Astrocyte of the spinal cord (primary cell): ENCODE measurements at regions not wholly inside any gene's neighbourhood (a gene's known extent, or its start where the extent isn't known, plus 50 kb on each side); places are given as distances from the start of the nearest gene placed in this dataset.

Experiments
- DNase-seq: peaks from one replicate; pipeline ENCODE4 v3.0.0; 2011; ENCODE audit warnings: low read depth, low spot score
- H3K4me3 ChIP-seq: 2 replicates; pipeline ENCODE4 v1.5.1; 2011; ENCODE audit warnings: low read depth, mild to moderate bottlenecking, low read length, moderate library complexity
- CTCF ChIP-seq: IDR thresholded peaks from 2 replicates; pipeline ENCODE4 v1.5.1; 2012; ENCODE audit warnings: low read depth, mild to moderate bottlenecking, low read length, inconsistent platforms
- in situ Hi-C: cut with HindIII; loops from 2 replicates; pipeline ENCODE4 v1.10.0; 2017; ENCODE audit warnings: low sequenced_read_pairs

GRCh38 chr15:95865330-95865739 lies 465.2 kb upstream of the NR2F2 start:
- in situ Hi-C loops: no loop called here
- no peak for TF ChIP-seq CTCF
- DNase-seq: no peak
- no peak overlapping the region for H3K4me3 ChIP-seq

GRCh38 chr15:95866711-95867440 lies 463.6 kb upstream of the NR2F2 start:
- TF ChIP-seq CTCF: no peak
- DNase-seq: no peak
- no peak overlapping the region for H3K4me3 ChIP-seq
- in situ Hi-C loops: no loop called here

- in situ Hi-C loops: no loop called here
- DNase-seq: no peak
- no peak overlapping the region for H3K4me3 ChIP-seq
- TF ChIP-seq CTCF: no peak
Observed at GRCh38 chr15:95868450-95868849, 462.1 kb upstream of the NR2F2 start.

- in situ Hi-C loops: no loop called here
- H3K4me3 ChIP-seq: no peak overlapping the region
- no peak for TF ChIP-seq CTCF
- no peak for DNase-seq
Observed at GRCh38 chr15:95868970-95869369, 461.5 kb upstream of the NR2F2 start.

GRCh38 chr15:95869920-95870319 lies 460.6 kb upstream of the NR2F2 start:
- in situ Hi-C loops: no loop called here
- TF ChIP-seq CTCF: no peak
- no peak for DNase-seq
- H3K4me3 ChIP-seq: no peak overlapping the region

- H3K4me3 ChIP-seq: no peak overlapping the region
- DNase-seq: peak; percentile 64
- TF ChIP-seq CTCF: no peak
- in situ Hi-C loops: no loop called here
Observed at GRCh38 chr15:95872366-95872771, 458.1 kb upstream of the NR2F2 start.

GRCh38 chr15:95874637-95875036 lies 455.9 kb upstream of the NR2F2 start:
- TF ChIP-seq CTCF: no peak
- in situ Hi-C loops: no loop called here
- DNase-seq: peak; percentile 25
- H3K4me3 ChIP-seq: no peak overlapping the region
